IMR-90 (cell line): ENCODE measurements at regions not wholly inside any gene's neighbourhood (a gene's known extent, or its start where the extent isn't known, plus 50 kb on each side); places are given as distances from the start of the nearest gene placed in this dataset.

Experiments used
- ATAC-seq: fragments of 200-7000 bp; cut with Tn5 transposase; 2 replicates; pipeline ENCODE4 v1.9.1; 2020; ENCODE audit warnings: low read depth, mild to moderate bottlenecking, moderate library complexity
- BruUV-seq: library from RNA; stranded (reverse); fragments of 400-500 nt; replicated peaks from 2 replicates; lab custom pipeline; 2021; lab: Mats Ljungman, UMichigan
- CTCF ChIA-PET: fragments of 300-600 bp; formaldehyde crosslinking; extraction: SDS; loops from one replicate; lab custom pipeline; 2021; ENCODE audit warnings: antibody characterized with exemption; lab: Yijun Ruan, JAX
- POLR2A ChIA-PET: fragments of 300-600 bp; sonication (Branson Sonifier 250); formaldehyde crosslinking; loops from one replicate; lab custom pipeline; 2022; ENCODE audit warnings: antibody characterized with exemption; ENCODE audit not compliant: unreplicated experiment; lab: Charles Lee
- DNase-seq: peaks from one replicate; pipeline ENCODE4 v3.0.0; 2013
- H2AFZ ChIP-seq: replicated peaks from 2 replicates; pipeline ENCODE3; 2013; ENCODE audit warnings: low read length, mild to moderate bottlenecking; ENCODE audit not compliant: poor library complexity
- H2AK5ac ChIP-seq: 2 replicates; pipeline ENCODE4 v1.6.1; 2013; ENCODE audit warnings: low read depth, low read length, inconsistent platforms
- H2AK9ac ChIP-seq: replicated peaks from 2 replicates; pipeline ENCODE3; 2013; ENCODE audit warnings: mild to moderate bottlenecking, low read depth, low read length, moderate library complexity; ENCODE audit not compliant: poor library complexity
- H2BK120ac ChIP-seq: 2 replicates; pipeline ENCODE4 v1.6.1; 2013; ENCODE audit warnings: low read depth, low read length, inconsistent platforms
- H2BK15ac ChIP-seq: 3 replicates; pipeline ENCODE4 v1.6.1; 2013; ENCODE audit warnings: low read depth, low read length, inconsistent platforms
- H2BK20ac ChIP-seq: 2 replicates; pipeline ENCODE4 v1.6.1; 2013; ENCODE audit warnings: low read depth, mild to moderate bottlenecking, inconsistent platforms, low read length, moderate library complexity
- H2BK5ac ChIP-seq: 2 replicates; pipeline ENCODE4 v1.6.1; 2013; ENCODE audit warnings: mild to moderate bottlenecking, low read depth, low read length, inconsistent platforms; ENCODE audit not compliant: poor library complexity, severe bottlenecking
- H3K14ac ChIP-seq: replicated peaks from 2 replicates; pipeline ENCODE4 v1.6.1; 2013; ENCODE audit warnings: low read depth, low read length, inconsistent platforms
- H3K18ac ChIP-seq: 2 replicates; pipeline ENCODE4 v1.6.1; 2013; ENCODE audit warnings: low read depth, low read length, control low read depth
- H3K23ac ChIP-seq: 2 replicates; pipeline ENCODE4 v1.6.1; 2013; ENCODE audit warnings: low read depth, low read length, inconsistent platforms
- H3K27ac ChIP-seq: 2 replicates; pipeline ENCODE4 v1.5.1; 2013; ENCODE audit warnings: mild to moderate bottlenecking, control low read depth, low read length; ENCODE audit not compliant: insufficient read depth
- H3K27me3 ChIP-seq: 2 replicates; pipeline ENCODE4 v1.6.1; 2013; ENCODE audit warnings: low read length; ENCODE audit not compliant: control insufficient read depth, insufficient read depth
- H3K36me3 ChIP-seq: 2 replicates; pipeline ENCODE4 v1.6.1; 2013; ENCODE audit warnings: low read length, mixed read lengths; ENCODE audit not compliant: control insufficient read depth, insufficient read depth
- H3K4ac ChIP-seq: 2 replicates; pipeline ENCODE4 v1.6.1; 2013; ENCODE audit warnings: low read depth, low read length, inconsistent platforms
- H3K4me1 ChIP-seq: 2 replicates; pipeline ENCODE4 v1.6.1; 2013; ENCODE audit warnings: low read length, mixed read lengths; ENCODE audit not compliant: control insufficient read depth, insufficient read depth
- H3K4me2 ChIP-seq: 2 replicates; pipeline ENCODE4 v1.6.1; 2013; ENCODE audit warnings: low read depth, mild to moderate bottlenecking, control low read depth, low read length, moderate library complexity
- H3K4me3 ChIP-seq: 2 replicates; pipeline ENCODE4 v1.5.1; 2013; ENCODE audit warnings: low read depth, mild to moderate bottlenecking, control low read depth, low read length, moderate library complexity; ENCODE audit not compliant: insufficient read depth
- H3K56ac ChIP-seq: 2 replicates; pipeline ENCODE4 v1.6.1; 2013; ENCODE audit warnings: low read length, inconsistent platforms; ENCODE audit not compliant: insufficient read depth; ENCODE audit errors: extremely low read depth
- H3K79me1 ChIP-seq, 2 experiments: 2 replicates each; pipeline ENCODE4 v1.6.1; 2013; ENCODE audit warnings: low read length in 2 of 2, inconsistent platforms in 1 of 2, low read depth in 1 of 2
- H3K9ac ChIP-seq: 2 replicates; pipeline ENCODE4 v1.6.1; 2013; ENCODE audit warnings: low read depth, low read length, control low read depth
- H3K9me1 ChIP-seq: 2 replicates; pipeline ENCODE4 v1.6.1; 2013; ENCODE audit warnings: low read length, inconsistent platforms; ENCODE audit not compliant: insufficient read depth
- H3K9me3 ChIP-seq: 2 replicates; pipeline ENCODE4 v1.6.1; 2013; ENCODE audit warnings: low read length; ENCODE audit not compliant: control insufficient read depth, insufficient read depth
- H4K20me1 ChIP-seq: 2 replicates; pipeline ENCODE4 v1.6.1; 2013; ENCODE audit warnings: low read length, inconsistent platforms; ENCODE audit not compliant: insufficient read depth
- H4K5ac ChIP-seq: 2 replicates; pipeline ENCODE4 v1.6.1; 2013; ENCODE audit warnings: mild to moderate bottlenecking, low read depth, low read length, control low read depth
- H4K8ac ChIP-seq, 2 experiments: 2 replicates each; pipeline ENCODE4 v1.6.1; 2013; ENCODE audit warnings: low read depth in 2 of 2, low read length in 2 of 2, control low read depth in 1 of 2, inconsistent platforms in 1 of 2
- H4K91ac ChIP-seq: 2 replicates; pipeline ENCODE4 v1.6.1; 2013; ENCODE audit warnings: low read depth, low read length, inconsistent platforms; ENCODE audit not compliant: insufficient read depth
- CEBPB ChIP-seq: IDR thresholded peaks from 2 replicates; pipeline ENCODE4 v1.6.1; 2012; ENCODE audit warnings: low read depth, low read length, improper control_type of control experiment
- CHD1 ChIP-seq: IDR thresholded peaks from 2 replicates; pipeline ENCODE4 v1.6.1; 2012; ENCODE audit warnings: low read depth, low read length, improper control_type of control experiment
- CTCF ChIP-seq: conservative IDR thresholded peaks from 2 replicates; pipeline ENCODE4 v1.5.1; 2012; ENCODE audit warnings: mild to moderate bottlenecking, low read depth, low read length, improper control_type of control experiment
- ELK1 ChIP-seq: fragments of 150-350 bp; IDR thresholded peaks from 2 replicates; pipeline ENCODE4 v1.6.1; 2016; ENCODE audit warnings: low read depth, mild to moderate bottlenecking, low read length, moderate library complexity, borderline replicate concordance
- FOS ChIP-seq: fragments of 150-350 bp; IDR thresholded peaks from 2 replicates; pipeline ENCODE4 v1.6.1; 2016; ENCODE audit warnings: low read depth, low read length
- MAFK ChIP-seq: IDR thresholded peaks from 2 replicates; pipeline ENCODE4 v1.6.1; 2012; ENCODE audit warnings: low read depth, low read length, improper control_type of control experiment
- MAZ ChIP-seq: IDR thresholded peaks from 2 replicates; pipeline ENCODE4 v1.6.1; 2012; ENCODE audit warnings: low read depth, mild to moderate bottlenecking, low read length, improper control_type of control experiment, moderate library complexity, borderline replicate concordance
- MXI1 ChIP-seq: IDR thresholded peaks from 2 replicates; pipeline ENCODE4 v1.6.1; 2012; ENCODE audit warnings: low read depth, mild to moderate bottlenecking, low read length, moderate library complexity, borderline replicate concordance
- NFE2L2 ChIP-seq: fragments of 150-350 bp; IDR thresholded peaks from 2 replicates; pipeline ENCODE4 v1.6.1; 2016; ENCODE audit warnings: low read depth, mild to moderate bottlenecking, low read length
- POLR2A ChIP-seq: IDR thresholded peaks from 2 replicates; pipeline ENCODE4 v1.6.1; 2012; ENCODE audit warnings: mild to moderate bottlenecking, low read depth, low read length
- RCOR1 ChIP-seq: IDR thresholded peaks from 2 replicates; pipeline ENCODE4 v1.6.1; 2012; ENCODE audit warnings: mild to moderate bottlenecking, low read length, improper control_type of control experiment; ENCODE audit not compliant: insufficient replicate concordance
- RFX5 ChIP-seq: IDR thresholded peaks from 2 replicates; pipeline ENCODE4 v1.8.0; 2012; ENCODE audit warnings: low read depth, mild to moderate bottlenecking, low read length, moderate library complexity
- SMC3 ChIP-seq: fragments of 150-350 bp; IDR thresholded peaks from 2 replicates; pipeline ENCODE4 v1.6.1; 2016; ENCODE audit warnings: low read depth, mild to moderate bottlenecking, antibody characterized with exemption, low read length, moderate library complexity
- USF2 ChIP-seq: fragments of 150-350 bp; IDR thresholded peaks from 2 replicates; pipeline ENCODE4 v1.6.1; 2017; ENCODE audit warnings: mild to moderate bottlenecking, antibody characterized with exemption, low read length, low read depth
- WGBS, 2 experiments: methylation state at CpG; one replicate each; pipeline versions ENCODE4 v1.1.5 to v1.1.7; 2013; ENCODE audit warnings: missing lambda C conversion rate in 2 of 2; ENCODE audit not compliant: insufficient read length in 1 of 2; ENCODE audit errors: extremely low coverage in 2 of 2; 5-methylcytosine and 5-hydroxymethylcytosine counted together
- dilution Hi-C: fragments of 300-500 bp; cut with HindIII; formaldehyde crosslinking; loops from one replicate; pipeline ENCODE4 v1.14.3; 2018; ENCODE audit warnings: low sequenced_read_pairs; ENCODE audit not compliant: unreplicated experiment
- in situ Hi-C: fragments of 300-500 bp; cut with MboI; formaldehyde crosslinking; loops from 3 replicates; pipeline ENCODE4 v1.14.3; 2019; ENCODE audit warnings: low sequenced_read_pairs, inconsistent platforms, mixed read lengths
- intact Hi-C: fragments of 100-400 bp; cut with micrococcal nuclease; formaldehyde crosslinking; loops from 2 replicates; pipeline ENCODE4 v1.10.0; 2022

- Histone ChIP-seq H2BK120ac (no peak overlapping the region), H3K9me1 (no peaks in the 10 kb centered on the region), H3K27ac (no peak overlapping the region), H4K91ac (no peak overlapping the region), H2AK9ac (no peak overlapping the region), H3K36me3 (no peaks in the 10 kb centered on the region), H3K18ac (no peak overlapping the region), H4K5ac (no peak overlapping the region), H2AK5ac (no peak overlapping the region), H3K79me1 (no peaks in the 10 kb centered on the region), H2BK20ac (no peak overlapping the region), H4K20me1 (no peaks in the 10 kb centered on the region), H3K27me3 (no peaks in the 10 kb centered on the region), H3K23ac (no peak overlapping the region), H3K9ac (no peak overlapping the region), H3K56ac (no peak overlapping the region), H2BK5ac (no peak overlapping the region), H3K4me3 (no peak overlapping the region), H3K9me3 (peaks cover 11% of the 10 kb centered on the region), H2AFZ (no peak overlapping the region), H3K14ac (no peak overlapping the region), H3K4me2 (no peak overlapping the region), H2BK15ac (no peak overlapping the region), H3K4me1 (no peaks in the 10 kb centered on the region), H3K4ac (no peak overlapping the region), H4K8ac (no peak overlapping the region)
- BruUV-seq, result no TSS peak
- intact Hi-C loops, result no loop called here
- in situ Hi-C loops, result no loop called here
- TF ChIP-seq USF2, result no peak
- no peak for TF ChIP-seq RCOR1
- TF ChIP-seq FOS, result no peak
- TF ChIP-seq CTCF, result no peak
- no peak for TF ChIP-seq POLR2A
- TF ChIP-seq CHD1, result no peak
- no peak for TF ChIP-seq MAFK
- TF ChIP-seq MXI1, result no peak
- TF ChIP-seq NFE2L2, result no peak
- no peak for TF ChIP-seq SMC3
- no peak for TF ChIP-seq CEBPB
- no peak for TF ChIP-seq RFX5
- TF ChIP-seq ELK1, result no peak
- TF ChIP-seq MAZ, result no peak
- WGBS, 2 experiments, result no CpG with 5 or more reads among the region's 2 CpGs
- dilution Hi-C loops, result no loop called here
- ATAC-seq (no peak), DNase-seq (no peak)
- ChIA-PET CTCF (no interaction called here), POLR2A (no interaction called here)
These were observed 338.6 kb downstream of the TMEM114 start for GRCh38 chr16:8251727-8252126.
